HG03095 (cell line): ENCODE measurements at regions not wholly inside any gene's neighbourhood (a gene's known extent, or its start where the extent isn't known, plus 50 kb on each side); places are given as distances from the start of the nearest gene placed in this dataset.
"Not testable (repeated sequence)": the region's sequence is repeated elsewhere in the genome, so short reads cannot be mapped to it uniquely, and the experiment has no call there.

Source experiments
- ATAC-seq: cut with Tn5 transposase; IDR thresholded peaks from one replicate; pipeline ENCODE4 v1.9.1; 2021; ENCODE audit warnings: moderate library complexity; ENCODE audit not compliant: unreplicated experiment

DNA sequence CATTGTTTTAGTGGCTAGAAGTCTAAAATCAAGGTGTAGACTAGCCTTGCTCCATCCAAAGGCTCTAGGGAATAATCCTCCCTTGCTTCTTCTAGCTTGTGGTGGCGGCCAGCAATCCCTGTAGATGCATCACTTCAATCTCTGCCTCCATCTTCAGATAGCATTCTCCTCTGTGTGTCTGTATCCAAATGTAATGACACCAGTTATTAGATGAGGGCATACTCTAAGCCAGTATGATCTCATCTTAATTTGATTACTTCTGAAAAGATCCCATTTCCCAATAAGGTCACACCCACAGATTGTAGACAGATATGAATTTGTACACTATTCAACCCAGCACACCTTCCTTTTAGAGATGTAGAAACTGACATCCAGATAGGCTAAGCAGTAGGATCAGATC is 334.5 kb upstream of the KCNMB2 start:
- ATAC-seq: no peak

DNA sequence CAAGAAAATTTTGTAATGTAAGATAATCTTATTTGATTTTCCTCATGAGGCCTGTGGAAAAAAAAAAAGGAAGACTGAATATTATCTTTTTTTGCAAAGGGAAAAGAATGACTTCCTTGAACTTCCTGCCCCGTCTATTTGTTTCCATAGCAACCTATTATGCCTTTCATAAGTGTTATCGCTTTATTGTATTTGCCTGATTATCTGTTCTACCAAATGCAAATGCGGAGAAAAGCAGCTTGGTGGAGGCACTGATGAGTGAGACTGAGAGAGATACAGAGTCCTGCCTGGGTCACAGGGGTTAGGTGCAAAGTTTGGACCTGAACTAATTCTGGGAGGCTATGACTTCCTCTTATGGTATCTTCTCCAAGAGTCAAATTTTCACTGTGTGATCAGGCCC is 334.0 kb upstream of the KCNMB2 start:
- ATAC-seq: no peak

DNA sequence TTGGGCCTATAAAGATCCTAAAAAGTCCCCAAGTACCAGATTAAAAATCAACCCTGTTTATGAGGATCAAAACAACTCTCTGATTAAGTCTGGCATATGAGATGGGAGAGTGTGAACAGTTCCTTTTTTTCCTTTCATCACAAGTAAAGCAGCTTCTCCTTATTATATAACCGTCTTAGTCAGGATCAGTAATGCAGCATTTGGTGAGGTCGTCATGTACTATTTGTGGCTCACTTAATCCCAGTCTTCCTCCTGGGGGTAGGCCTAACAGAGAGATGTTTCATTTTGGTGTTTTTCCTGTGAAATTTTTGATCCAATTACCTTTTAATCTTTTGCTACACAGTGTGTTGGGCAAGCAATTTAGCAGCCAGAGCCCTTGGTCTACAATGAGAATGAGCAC is 333.1 kb upstream of the KCNMB2 start:
- no peak for ATAC-seq

DNA sequence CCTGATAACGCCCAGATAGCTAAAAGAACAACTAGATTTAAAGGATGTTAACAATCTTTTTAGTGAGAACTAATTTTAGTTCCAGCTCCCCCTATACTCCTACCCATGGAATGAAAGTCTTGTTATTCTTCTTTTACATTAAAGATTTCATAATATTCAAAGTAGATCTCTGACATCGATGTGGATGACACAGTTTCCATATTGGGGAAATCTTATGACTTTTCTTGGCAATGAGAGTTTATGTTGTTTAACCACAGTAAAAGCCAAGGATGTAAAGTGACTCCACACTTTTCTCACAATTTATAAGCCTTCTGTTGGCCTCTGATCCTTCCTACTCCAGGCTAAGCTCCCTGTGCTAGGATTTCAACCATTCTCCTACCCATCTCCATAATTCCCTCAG is 332.6 kb upstream of the KCNMB2 start:
- no peak for ATAC-seq

DNA sequence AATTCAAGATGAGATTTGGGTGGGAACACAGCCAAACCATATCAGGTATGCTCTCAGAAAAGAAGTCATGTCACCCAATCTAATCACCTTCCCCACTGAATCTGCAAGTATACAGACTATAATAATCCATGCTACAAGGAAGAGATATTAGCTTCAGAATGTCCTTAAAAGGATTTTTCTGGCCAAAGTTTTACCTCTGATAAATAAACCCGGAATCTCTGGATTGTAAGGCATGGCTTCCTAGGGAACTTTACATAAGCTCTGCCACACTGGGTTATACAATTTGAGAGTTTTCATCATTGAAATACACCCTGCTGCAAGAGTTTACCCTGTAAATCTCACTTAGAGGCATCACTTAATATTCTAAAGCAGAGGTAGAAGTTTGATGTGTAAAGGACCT is 330.5 kb upstream of the KCNMB2 start:
- ATAC-seq: no peak

DNA sequence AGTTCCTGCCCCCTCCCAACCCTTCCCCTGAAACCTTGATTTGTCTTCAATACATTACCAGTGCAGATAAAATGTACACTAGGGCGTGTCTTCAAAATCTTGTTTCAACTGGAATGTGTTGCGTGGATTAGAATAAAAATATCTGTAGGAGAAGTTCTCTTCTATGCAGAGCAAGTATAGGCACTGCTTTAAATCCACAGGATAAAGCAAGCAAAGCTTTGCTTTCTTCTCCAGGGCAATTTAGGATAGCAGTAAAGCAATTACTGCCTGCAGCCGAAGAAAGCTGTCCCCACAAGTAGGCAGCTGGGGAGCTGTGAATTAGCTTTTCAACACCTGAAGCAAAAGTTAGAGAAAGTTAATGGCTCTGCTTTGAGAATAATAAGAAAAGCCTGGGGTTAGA is 329.7 kb upstream of the KCNMB2 start:
- no peak for ATAC-seq

DNA sequence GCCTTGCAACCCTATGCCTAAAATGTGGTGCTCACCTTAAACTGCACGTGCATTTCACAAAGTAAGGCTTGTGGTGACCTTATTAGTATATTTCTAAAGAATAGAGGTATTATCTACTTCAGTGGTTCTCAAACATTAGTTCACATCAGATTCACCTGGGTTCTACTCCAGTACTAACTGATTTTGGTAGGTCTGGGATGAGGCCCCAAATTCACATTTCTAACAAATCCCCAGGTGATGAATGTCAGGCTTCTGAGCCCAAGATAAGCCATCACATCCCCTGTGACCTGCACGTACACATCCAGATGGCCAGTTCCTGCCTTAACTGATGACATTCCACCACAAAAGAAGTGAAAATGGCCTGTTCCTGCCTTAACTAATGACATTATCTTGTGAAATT is 329.1 kb upstream of the KCNMB2 start:
- not testable (repeated sequence) for ATAC-seq

DNA sequence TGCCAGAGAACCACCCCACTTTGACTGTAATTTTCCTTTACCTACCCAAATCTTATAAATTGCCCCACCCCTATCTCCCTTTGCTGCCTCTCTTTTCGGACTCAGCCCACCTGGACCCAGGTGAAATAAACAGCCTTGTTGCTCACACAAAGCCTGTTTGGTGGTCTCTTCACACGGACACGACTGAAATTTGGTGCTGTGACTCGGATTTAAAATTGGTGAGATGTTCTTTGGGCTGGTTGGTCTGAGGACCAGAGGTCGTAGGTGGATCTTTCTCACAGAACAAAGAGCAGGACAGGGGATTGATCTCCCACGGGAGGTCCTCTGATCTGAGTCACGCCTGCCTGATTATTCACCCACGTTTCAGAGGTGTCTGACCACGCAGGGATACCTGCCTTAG is 328.6 kb upstream of the KCNMB2 start:
- ATAC-seq: not testable (repeated sequence)

DNA sequence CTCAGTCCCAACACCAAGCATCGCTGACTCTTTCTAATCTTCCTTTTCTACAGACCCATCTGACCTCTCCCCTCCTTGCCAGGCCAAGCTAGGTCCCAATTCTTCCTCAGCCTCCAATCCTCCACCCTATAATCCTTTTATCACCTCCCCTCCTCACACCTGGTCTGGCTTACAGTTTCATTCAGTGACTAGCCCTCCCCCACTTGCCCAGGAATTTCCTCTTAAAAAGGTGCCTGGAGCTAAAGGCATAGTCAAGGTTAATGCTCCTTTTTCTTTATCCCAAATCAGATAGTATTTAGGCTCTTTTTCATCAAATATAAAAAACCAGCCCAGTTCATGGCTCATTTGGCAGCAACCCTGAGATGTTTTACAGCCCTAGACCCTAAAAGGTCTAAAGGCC is 327.1 kb upstream of the KCNMB2 start:
- not testable (repeated sequence) for ATAC-seq

DNA sequence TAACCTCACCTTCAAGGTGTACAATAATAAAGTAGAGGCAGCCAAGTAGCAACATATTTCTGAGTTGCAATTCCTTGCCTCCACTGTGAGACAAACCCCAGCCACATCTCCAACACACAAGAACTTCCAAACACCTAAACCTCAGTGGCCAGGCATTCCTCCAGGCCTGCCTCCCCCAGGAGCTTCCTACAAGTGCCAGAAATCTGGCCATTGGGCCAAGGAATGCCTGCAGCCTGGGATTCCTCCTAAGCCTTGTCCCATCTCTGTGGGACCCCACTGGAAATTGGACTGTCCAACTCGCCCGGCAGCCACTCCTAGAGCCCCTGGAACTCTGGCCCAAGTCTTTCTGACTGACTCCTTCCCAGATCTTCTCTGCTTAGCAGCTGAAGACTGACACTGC is 326.6 kb upstream of the KCNMB2 start:
- not testable (repeated sequence) for ATAC-seq

DNA sequence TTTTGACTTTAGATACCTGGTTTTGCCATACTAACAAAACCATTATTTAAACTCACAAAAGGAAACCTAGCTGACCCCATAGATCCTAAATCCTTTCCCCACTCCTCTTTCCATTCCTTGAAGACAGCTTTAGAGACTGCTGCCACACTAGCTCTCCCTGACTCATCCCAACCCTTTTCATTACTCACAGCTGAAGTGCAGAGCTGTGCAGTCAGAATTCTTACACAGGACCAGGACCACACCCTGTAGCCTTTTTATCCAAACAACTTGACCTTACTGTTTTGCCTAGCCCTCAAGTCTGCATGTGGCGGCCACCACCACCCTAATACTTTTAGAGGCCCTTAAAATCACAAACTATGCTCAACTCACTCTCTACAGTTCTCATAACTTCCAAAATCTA is 325.1 kb upstream of the KCNMB2 start:
- ATAC-seq: not testable (repeated sequence)

DNA sequence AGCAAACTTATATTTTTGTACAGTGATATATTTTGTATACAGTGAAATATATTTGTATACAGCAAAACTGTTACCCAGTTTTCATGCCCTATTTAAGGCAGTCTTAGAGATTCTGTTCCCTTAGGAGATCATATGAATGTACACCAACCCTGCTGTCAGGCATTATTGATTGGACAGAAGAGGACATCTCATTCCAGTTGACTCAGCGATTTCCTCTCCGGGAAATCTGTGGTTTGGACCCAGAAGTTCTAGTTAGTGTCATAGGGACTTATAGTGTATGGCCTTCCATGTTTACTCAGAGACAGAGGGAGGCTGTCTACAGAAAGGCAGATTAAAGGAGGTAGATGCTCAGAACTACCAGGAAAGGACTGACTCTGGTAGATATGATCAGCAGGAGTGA is 318.8 kb upstream of the KCNMB2 start:
- no peak for ATAC-seq

DNA sequence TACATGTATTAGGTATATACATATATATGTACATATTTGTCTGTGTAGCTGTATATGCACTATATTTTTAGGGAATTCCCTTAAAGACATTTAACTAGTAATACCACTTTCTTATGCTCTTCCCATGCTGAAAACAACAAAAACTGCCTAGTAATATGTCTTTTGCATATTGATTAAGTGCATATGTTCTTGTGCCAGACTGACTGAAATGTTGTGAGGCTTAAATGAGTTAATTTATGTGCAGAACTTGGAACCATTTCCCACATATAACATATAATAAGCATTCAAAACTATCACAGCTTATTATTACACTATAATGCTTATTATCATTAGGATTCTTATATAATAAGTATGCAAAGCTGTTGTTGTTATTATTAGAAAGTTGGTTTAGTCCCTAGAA is 318.0 kb upstream of the KCNMB2 start:
- no peak for ATAC-seq

DNA sequence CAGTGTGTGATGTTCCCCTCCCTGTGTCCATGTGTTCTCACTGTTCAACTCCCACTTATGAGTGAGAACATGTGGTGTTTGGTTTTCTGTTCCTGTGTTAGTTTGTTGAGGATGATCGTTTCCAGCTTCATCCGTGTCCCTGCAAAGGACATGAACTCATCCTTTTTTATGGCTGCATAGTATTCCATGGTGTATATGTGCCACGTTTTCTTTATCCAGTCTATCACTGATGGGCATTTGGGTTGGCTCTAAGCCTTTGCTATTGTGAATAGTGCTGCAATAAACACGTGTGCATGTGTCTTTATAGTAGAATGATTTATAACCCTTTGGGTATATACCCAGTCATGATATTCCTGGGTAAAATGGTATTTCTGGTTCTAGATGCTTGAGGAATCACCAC is 316.6 kb upstream of the KCNMB2 start:
- ATAC-seq: not testable (repeated sequence)

DNA sequence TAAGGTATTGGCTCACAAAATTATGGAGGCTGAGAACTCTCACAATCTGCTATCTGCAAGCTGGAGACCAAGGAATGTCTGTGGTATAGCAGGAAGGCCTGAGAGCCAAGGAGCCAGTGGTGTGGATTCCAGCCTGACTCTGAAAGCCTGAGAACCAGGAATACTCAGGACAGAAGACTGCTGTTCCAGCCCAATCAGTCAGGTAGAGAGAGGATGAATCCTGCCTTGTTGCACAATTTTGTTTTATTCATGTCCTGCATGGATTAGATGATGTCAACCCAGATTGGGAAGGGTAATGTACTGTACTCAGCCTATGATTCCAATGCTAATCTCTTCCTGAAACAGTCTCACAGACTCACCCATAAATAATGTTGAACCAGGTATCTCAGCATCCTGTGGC is 312.4 kb upstream of the KCNMB2 start:
- no peak for ATAC-seq

DNA sequence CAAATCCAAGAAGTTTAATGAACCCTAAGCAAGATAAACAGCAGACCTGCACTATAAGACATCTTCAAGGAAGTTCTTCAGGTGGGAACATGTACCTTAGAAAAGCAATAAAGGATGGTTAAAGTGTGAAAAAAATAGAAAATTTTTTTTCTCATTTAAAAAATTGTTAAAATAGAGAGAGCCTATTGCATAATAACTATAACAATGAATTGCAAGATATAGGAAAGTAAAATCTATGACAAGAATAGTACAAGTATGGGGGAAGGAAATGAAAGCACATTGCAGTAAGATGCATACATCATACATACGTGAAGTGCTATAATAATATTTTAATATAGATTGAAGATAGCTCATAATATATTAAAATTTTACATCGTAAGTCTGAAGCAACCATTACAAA is 310.1 kb upstream of the KCNMB2 start:
- ATAC-seq: no peak

DNA sequence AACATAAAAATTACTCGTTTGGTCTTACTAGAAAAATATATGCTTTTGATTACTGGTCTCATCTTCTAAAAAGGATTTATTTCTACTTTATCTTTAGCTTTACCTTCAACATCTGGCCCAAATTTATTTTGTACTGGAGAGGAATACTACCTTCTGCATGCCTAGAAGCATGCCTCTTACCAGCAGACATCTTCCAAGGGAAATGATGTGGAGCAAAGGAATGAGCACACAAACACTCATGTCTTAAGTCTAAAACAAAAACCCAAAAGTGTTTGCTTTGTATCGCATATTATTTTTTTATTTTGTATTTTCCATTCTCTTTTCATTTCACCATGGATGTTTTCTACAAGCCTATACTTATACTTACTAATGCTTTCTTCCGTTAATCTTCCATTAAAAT is 304.6 kb upstream of the KCNMB2 start:
- ATAC-seq: no peak

DNA sequence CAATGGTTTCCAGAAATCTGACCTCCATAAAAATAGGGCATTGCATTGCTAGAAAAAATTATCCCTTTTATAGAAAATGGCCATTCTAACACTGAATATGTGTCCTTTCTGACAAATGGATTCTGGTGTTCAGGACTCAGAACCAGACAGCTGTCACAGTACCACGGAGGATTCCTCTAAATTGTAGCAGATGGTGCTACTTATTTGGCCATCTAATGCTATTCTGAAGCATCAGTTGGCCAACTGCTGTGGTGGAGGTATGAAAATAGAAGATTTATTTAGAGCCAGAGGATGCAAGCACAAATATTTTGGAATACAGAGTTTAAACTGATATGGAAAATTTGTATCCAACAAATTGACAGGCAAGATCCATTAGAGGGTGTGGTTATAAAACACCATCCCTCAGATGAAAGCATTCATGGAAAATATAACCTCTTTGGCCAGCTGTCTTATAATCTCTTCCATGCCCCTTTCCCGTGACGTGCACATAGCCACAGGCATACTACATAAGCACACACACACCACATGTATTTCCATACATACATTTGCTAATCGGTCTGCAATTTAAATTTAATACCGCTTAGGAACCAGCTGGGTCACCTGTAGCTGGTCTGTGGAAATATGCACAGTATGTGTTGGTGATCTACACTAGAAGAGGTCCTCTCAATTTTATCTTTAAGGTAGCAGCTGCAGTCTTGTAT is 302.7 kb upstream of the KCNMB2 start:
- ATAC-seq: no peak

DNA sequence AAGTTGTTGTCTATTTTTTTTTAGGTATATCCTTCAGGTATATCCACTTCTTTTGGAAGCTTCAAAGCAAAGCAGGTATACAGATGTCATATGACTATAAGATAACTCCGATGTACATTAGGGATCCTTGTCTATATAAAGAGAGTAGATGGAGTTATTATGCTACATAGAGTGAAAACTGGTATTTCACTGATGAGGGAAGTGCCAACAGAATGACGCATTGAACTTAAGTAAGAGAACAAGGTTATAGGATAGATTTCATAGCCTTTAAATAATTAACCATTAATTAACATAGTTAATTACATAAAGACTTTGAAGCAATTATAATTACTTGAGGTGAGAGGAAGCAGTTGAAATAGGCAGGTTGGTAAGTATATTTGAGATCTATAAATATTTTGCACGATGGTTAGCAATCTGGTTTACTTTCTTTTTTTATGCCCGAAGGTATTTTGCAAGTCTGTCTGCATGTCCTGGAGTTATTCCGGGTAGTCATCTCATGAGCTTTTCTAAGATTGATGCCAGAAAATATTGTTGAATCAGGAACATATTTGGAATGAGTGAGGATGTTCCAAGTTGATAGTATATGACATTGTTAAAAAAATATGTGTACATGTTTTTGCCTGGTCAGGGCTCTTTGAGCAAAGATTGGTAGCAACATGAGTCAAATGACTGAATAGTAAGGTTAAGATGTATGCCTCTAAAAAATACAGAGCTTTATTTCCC is 299.5 kb upstream of the KCNMB2 start:
- no peak for ATAC-seq

DNA sequence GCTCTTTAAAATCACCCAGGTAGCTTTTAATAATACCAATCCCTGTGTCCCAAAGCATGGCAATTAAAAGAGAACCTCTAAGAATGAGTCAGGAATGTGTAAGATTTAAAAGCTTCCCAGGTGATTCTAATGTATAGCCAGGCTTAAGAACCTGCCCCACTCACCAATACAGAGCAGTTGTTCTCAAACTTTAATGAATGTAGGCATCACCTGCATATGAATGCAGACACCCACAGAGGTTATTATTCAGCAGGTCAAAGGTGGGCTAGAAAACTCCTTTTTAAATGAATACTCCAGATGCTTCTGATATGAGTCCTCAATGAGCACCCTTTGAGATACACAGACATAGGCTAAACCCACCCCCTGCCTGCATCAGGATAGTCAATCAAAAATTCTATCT is 298.1 kb upstream of the KCNMB2 start:
- no peak for ATAC-seq

DNA sequence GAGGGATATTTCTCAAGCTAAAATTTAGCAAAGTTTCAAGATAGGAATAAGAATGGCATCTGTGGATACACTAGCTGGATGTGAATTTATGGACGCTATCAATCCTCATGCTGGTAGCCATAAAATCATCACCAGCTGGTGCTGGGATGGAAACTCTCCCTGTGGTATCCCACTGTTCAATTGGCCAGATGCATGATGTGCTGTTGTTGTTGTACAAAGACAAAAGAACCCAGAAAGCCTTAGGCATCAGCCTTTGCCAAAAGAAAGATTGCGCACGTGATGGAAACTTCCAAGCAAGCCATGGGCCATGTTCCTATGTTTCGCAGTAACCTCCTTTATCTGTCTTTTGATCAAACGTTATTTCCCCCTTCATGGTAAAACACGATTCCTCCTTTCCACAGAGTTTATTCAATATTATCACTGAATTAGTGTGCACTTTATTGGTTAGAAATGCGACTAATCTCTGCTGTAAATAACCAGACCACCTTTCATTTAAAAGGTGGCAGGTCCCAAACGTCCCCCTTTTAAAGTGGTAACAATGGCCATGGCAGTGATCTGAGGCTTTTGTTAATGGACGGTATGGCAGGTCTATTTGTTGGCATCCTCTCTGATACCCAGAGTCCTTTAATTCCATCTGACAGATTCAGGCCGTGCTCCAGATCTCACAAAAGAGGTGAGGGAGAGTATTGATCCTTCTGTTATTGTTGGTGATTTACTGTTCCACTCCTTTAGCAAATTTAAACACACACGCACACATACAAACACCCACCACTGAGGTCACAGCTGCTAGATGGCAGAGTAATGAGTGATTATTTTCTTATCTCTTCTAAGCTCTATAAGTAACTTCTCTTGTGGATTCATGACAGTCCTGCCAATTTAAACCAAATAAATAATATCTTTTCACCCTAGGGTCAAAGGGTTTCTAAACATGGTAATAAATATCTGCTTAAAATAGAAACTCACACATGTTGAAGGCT is 291.2 kb upstream of the KCNMB2 start:
- no peak for ATAC-seq

DNA sequence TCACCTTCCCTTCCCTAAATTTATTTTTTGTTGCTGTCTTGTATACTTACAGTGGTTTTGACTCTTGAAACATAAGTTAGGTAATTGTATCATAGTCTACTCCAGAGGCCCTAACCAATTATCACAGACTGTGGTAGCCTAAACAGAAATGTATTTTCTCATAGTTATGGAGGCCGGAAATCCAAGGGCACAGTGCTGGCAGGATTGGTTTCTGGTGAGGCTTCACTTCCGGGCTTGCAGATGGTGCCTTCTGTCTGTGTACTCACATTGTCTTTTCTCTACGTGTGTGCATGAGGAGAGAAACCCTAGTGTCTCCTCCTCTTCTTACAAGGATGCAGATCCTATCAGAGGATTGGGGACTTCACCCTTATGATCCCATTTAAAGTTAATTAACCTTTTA is 290.2 kb upstream of the KCNMB2 start:
- ATAC-seq: no peak
